Left cardiac atrium (tissue), 4 donors: ENCODE measurements at regions not wholly inside any gene's neighbourhood (a gene's known extent, or its start where the extent isn't known, plus 50 kb on each side); places are given as distances from the start of the nearest gene placed in this dataset.
"Not testable (repeated sequence)": the region's sequence is repeated elsewhere in the genome, so short reads cannot be mapped to it uniquely, and the experiment has no call there.

Experiments
- ATAC-seq, 2 donors: fragments of 200-7000 bp; cut with Tn5 transposase; one replicate each; pipeline ENCODE4 v1.9.1; 2020; ENCODE audit warnings: mild to moderate bottlenecking in 2 of 2, moderate library complexity in 2 of 2
- DNase-seq: peaks from one replicate; pipeline ENCODE4 v3.0.0-alpha.2; 2020
- intact Hi-C, 2 donors: fragments of 100-400 bp; cut with DNase I; formaldehyde crosslinking; loops; one replicate each; pipeline versions ENCODE4 v1.14.1 to v1.15.1; 2022 to 2023
- donor health status: DM: no; HTN: yes; CAD: no.
- donor health status: DM: no; HTN: yes; CAD: no; lungs with severe emphysema.
- donor health status: DM: yes; HTN: yes; CAD: no.
- donor health status: Dilated cardiomyopathy.

DNA sequence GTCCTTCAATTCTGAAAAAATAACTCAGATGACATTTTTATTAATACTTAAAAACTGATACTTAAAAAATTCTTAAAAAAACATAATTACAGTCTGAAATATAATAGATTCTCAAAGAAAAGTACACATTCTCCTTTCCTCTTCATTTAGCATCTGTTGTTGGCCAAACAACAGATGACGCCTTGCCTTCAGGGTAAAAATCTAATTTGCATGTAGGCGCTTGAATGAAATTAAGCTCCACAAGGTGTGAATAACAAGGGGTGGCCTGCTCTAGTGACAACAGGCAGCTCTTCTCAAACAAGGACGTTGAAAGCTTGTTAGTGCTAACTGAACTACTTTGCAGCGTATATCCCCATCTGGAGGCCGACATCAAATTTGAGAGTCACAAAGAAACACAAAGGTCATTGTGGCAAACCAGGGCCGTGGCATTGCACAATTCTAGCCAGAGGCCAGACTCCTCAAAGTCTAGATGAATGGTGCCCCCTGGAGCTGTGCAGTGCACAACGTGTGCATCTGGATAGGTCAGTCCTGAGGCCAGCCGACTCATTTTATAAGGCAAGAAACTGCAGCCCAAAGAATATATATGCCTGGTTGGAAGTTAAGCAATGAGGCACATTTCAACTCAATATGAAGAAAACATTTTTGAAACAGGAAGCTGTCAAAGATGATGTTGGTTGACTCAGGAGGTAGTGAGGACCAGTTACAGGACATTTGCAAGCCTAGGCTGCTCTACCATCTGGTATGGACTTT, 459.2 kb upstream of the RUNX1 start:
- ATAC-seq (peak; percentile 88), DNase-seq (peak; percentile 73)
- intact Hi-C loops, result loop anchor here in 1 of 2 donors (10.0 kb wide), 1 partner anchor 614 kb away; no protein-coding TSS in a partner anchor

GRCh38 chr21:35507181-35507759, 458.2 kb upstream of the RUNX1 start:
- intact Hi-C loops, result loop anchor here in 1 of 2 donors (10.0 kb wide), 1 partner anchor 612 kb away; no protein-coding TSS in a partner anchor
- no peak for DNase-seq
- ATAC-seq, result no peak

DNA sequence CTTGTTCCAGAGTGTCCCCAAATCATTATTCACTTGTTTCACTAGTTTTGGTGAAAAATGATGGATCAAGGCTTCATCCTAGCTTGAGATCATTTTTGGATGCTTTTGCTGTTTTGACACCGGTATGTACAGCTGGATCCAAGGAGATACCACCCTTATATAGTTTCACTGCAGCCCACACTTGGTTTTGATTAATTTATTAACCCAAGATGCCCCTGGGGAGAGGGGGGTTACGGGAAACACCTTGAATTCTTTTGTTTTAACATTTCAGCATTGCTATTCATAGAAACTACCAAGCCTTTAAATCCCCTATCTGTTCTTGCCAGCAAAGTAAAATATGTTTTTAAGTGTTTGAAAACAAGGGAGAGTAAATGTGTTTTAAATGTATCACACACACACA, 457.7 kb upstream of the RUNX1 start:
- DNase-seq, result no peak
- ATAC-seq, result no peak
- intact Hi-C loops, result loop anchor here in 1 of 2 donors (10.0 kb wide), 1 partner anchor 612 kb away; no protein-coding TSS in a partner anchor

DNA sequence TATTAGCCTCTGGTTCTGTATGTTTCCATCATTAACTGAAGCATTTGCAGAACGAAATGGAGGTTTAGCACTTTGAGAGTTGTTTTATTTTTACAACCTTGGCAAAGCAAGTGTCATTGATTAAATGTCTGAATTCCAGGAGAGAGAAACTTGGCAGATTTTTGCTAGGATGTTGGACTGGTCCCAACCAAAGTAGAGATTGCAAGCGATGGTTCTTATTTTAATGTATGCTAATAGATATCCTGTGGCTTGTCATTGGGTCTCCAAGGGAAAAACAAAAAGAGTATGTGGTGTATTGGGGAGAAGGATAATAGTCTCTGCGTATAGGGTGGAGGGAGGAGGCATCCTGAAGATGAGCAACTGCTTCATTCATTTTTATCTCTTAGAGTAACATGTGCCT, 457.2 kb upstream of the RUNX1 start:
- intact Hi-C loops, result loop anchor here in 1 of 2 donors (10.0 kb wide), 1 partner anchor 612 kb away; no protein-coding TSS in a partner anchor
- no peak for ATAC-seq
- DNase-seq, result no peak

DNA sequence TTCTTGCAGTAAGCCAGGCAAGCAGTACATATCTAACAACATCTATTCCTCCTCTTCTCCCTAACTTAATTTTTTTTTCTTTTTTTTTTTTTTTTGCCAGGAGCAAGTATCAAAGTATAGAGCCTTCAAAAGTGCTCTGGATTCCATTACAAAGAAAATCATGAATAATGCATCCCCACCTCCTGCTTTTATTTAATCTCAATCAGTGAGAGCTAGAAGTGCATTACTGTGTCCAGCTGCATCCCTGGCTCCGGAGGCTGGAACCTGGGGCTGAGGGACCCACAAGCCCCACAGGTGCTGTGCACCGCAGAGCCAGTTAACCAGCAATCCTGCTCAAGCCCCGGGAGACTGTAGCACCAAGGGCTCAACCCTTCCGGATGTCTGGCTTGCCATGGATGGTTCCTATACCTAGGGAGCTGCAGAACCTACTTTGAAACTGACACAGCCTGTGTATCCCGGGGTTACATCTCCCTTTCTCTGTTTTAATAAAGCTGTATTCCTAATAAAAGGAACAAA, 455.9 kb upstream of the RUNX1 start:
- intact Hi-C loops, result loop anchor here in 1 of 2 donors (10.0 kb wide), 1 partner anchor 610 kb away; no protein-coding TSS in a partner anchor
- DNase-seq (no peak), ATAC-seq (no peak)

DNA sequence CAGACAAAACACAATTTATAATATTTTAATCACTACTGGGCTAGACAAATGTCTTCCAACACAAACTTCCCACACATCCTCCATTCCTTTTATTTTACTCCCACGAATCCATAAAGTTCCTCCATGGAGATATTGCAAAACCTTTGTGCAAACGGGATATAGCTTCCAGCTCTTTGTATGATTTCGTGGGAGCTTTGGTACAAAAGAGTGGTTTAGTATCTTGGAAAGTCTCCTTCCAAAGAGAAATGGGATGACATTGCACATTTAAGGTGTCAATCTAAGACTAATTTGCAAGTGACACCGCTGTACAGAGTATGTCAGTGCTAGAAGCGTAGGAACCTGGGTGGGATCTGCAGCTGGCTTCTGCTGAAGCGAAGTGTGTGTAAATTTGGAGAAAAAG, 455.2 kb upstream of the RUNX1 start:
- intact Hi-C loops, result loop anchor here in 1 of 2 donors (10.0 kb wide), 1 partner anchor 609 kb away; no protein-coding TSS in a partner anchor
- peak in 1 of 2 donors; percentile 8 for ATAC-seq
- no peak for DNase-seq

GRCh38 chr21:35503671-35504070, 454.6 kb upstream of the RUNX1 start:
- no peak for DNase-seq
- intact Hi-C loops, result loop anchor here in 1 of 2 donors (10.0 kb wide), 1 partner anchor 609 kb away; no protein-coding TSS in a partner anchor
- ATAC-seq, result peak; percentile 54 to 70

DNA sequence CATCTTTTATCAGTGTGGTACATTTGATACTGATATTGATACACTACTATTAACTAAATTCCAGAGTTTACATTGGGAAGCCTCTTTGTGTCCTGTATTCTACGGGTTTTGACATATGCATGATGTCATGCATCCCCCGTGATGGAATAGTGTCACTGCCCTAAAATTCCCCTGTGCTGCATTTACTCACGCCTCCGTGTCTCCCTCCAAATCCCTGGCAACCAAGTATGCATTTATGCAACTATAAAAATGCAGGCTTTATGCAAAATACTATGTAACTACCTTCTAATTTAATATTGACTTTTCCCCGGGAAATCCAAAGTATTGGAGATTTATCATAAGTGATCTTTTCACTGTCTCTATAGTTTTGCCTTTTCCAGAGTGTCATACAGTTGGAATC, 453.7 kb upstream of the RUNX1 start:
- ATAC-seq, result no peak
- intact Hi-C loops, result loop anchor here in 1 of 2 donors (10.0 kb wide), 1 partner anchor 608 kb away; no protein-coding TSS in a partner anchor
- DNase-seq, result no peak

DNA sequence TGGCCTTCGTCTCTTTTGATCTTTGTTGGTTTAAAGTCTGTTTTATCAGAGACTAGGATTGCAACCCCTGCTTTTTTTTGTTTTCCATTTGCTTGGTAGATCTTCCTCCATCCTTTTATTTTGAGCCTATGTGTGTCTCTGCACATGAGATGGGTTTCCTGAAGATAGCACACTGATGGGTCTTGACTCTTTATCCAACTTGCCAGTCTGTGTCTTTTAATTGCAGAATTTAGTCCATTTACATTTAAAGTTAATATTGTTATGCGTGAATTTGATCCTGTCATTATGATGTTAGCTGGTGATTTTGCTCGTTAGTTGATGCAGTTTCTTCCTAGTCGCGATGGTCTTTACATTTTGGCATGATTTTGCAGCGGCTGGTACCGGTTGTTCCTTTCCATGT, 448.4 kb upstream of the RUNX1 start:
- intact Hi-C loops, DNase-seq, ATAC-seq: not testable (repeated sequence)

- peak; percentile 44 to 55 for ATAC-seq
- DNase-seq, result no peak
- intact Hi-C loops, result no loop called here
Observed at GRCh38 chr21:35491920-35492678, 443.0 kb upstream of the RUNX1 start.

DNA sequence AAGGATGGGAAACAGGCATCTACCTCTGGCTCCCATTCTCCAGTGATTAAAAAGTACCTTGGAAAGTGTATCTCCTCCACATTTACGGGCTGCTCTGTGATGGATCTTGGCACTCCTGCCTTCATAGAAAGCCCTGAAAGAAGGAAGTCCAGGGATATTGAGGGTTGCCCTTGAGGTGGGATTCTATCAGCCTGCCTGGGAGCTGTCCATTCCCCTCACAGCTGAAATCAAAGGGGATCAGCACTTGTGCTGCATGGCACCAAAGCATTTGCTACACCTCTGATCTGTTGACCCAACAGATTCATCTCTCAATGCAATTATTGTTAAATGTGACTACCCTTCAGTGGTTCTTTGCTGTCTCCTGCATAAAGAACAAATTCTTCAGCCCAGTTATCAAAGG, 442.0 kb upstream of the RUNX1 start:
- ATAC-seq, result no peak

DNA sequence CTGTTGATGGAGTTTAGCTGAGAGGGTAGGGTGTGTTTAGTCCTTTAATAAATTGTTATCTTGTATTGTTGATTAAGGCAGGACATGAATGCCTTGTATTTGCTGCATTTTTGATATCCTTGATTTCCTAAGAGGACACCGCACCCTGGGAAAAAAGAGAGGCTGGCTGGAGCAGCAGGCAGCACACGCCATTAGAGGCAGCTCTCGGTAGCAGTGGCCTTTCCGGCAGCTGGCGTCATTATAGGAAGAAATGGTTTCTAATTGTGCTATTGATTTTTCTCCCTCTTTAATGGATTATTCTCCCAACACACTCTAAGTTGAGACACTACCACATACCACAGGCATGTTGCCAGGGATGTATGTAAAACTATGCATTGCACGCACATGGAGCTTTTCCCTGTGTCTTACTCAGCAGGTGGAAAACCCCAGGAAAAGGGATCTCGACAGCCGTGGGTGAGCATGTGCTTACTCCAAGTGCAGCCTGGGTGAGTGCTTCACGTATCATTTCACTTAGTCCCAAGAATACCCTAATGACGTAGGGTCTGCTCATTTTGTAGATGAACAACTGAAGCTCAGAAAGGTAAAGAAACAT, 440.4 kb upstream of the RUNX1 start:
- intact Hi-C loops, result no loop called here
- no peak for DNase-seq
- ATAC-seq, result no peak

More for the DNA sequence above, 442.0 kb upstream of the RUNX1 start:
- DNase-seq, result no peak
- intact Hi-C loops, result no loop called here

- intact Hi-C loops, result no loop called here
- ATAC-seq, result no peak
- DNase-seq, result no peak
Observed at GRCh38 chr21:35488946-35489345, 439.8 kb upstream of the RUNX1 start.

DNA sequence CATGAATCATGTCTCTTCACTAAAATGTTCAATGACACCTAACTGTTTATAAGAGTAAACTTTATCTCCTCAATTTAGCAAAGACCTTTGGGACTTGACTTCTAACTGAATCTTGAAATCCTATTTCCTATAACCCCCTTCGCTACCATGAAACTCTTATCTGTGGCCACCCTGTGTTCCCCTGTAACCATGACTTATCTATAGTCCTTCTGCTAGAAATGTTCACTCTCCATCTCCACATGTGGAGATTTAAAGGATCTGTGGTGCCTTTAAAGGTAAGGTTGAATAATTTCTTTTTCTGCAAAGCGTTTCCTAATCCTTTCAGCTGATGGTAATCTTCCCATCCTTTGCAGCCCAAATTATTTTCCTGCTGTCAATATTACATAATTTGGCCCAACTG, 436.3 kb upstream of the RUNX1 start:
- intact Hi-C loops, result no loop called here
- DNase-seq, result no peak
- ATAC-seq, result no peak

- DNase-seq, result no peak
- intact Hi-C loops, result no loop called here
- no peak for ATAC-seq
Observed at GRCh38 chr21:35484851-35485250, 435.7 kb upstream of the RUNX1 start.

DNA sequence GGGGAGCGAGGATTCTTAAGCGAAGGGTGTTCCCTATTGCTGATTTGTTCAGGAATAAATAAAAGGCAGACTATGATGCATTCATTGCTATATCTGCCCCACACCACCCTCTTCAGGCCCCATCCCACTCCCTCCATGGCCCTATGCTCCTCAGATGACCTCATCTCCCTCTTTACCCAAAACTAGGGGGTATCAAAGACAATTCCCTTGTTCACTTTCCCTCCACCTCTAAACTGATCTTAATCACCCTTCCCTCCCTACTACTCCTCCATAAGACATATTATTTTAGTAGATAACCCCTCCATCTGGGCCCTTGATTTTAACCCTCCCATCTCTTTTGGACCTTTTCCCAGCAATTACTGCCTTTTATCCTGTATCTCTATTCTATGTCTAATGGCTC, 434.9 kb upstream of the RUNX1 start:
- ATAC-seq (no peak), DNase-seq (no peak)
- intact Hi-C loops, result no loop called here

DNA sequence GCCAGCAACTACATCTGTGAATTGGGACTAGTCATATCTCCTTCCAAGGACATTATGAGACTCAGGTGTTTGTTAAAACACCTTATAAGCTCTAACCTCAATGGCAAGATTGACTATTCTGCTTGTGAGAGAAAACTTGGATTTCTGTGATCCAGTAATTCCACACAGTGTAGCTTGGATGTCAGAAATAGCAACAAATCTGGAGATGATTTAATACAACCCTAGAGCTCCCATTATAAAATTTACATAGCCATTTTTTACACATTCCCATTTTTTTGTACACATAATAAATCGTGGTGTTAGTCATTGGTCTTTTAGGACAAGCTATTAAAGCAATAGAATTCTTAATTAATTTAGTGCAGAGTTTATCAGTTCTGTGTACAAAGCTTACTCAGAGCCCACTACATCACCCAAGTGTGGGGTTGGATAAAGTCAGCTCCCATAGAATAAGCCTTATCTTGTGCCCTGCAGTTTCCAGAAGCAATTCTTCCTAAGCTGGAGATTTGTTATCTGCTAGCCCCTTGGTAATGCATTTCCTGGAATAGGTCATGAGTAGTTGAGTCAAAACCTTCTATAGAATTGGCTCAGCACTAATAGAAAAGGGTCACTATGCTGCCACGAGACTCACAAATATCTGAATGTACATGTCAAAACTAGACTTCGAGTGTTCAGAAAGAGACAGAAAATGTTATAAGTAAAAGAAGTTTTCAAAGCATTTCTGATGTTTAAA, 434.0 kb upstream of the RUNX1 start:
- intact Hi-C loops, result no loop called here
- no peak for ATAC-seq
- no peak for DNase-seq

- ATAC-seq (no peak), DNase-seq (no peak)
- intact Hi-C loops, result no loop called here
Observed at GRCh38 chr21:35482096-35482495, 433.0 kb upstream of the RUNX1 start.
